ENCODE measurements at regions not wholly inside any gene's neighbourhood (a gene's known extent, or its start where the extent isn't known, plus 50 kb on each side); places are given as distances from the start of the nearest gene placed in this dataset.

DNA sequence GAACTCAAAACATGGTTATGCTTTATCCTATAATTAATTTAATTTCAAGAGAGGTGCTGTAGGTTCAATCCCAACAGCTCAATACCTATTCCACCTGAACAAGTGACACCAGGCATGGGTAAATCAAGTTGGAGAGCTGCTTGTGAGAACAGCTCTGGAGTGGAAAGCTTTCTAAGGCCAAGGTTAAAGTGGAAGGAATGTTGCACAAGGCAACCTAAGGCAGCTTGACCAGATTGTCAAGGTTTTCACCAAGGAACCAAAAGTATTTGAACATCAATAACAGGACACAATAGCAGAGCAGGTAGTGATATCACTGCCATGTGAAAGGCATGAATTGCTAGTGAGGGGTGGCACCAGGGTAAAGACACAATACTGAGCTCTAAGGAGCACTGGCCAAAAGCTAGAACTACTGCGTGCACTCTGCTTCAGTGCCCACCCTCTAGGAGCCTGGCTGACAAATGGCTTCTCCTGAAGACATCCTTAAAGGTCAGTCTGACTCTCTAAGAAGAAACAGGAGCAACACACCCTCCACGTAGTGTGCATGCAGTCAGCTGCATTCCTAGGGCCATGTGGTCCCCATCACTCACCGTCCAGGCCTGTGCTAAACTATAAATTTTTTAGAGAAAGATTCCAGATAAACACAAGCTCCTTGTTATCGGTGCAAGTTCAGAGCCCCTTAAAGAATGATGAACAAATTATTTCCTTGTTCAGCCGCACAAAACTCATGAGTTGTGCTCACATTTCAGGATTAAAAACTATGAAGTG lies 677.7 kb upstream of the KLF4 start:
- Histone ChIP-seq H3K4ac (ENCODE audit: low read depth, low read length) (no peak overlapping the region), H3K4me3 (ENCODE audit: insufficient read depth, low read depth, low read length) (no peak overlapping the region), H3K4me2 (ENCODE audit: low read depth, low read length) (no peak overlapping the region), H3K36me3 (ENCODE audit: control insufficient read depth, insufficient read depth, low read length) (no peaks in the 10 kb centered on the region), H3K9ac (ENCODE audit: low read depth, low read length) (no peak overlapping the region), H2AFZ (replicated peaks; ENCODE audit: low read length, poor library complexity) (no peak overlapping the region), H4K8ac (ENCODE audit: low read depth in 2 of 2, low read length in 2 of 2) (no peak overlapping the region), H2BK120ac (ENCODE audit: low read depth, low read length) (no peak overlapping the region), H4K20me1 (ENCODE audit: insufficient read depth, low read length) (no peaks in the 10 kb centered on the region), H3K27ac (ENCODE audit: insufficient read depth, low read length) (no peak overlapping the region), H3K27me3 (ENCODE audit: control insufficient read depth, insufficient read depth, low read length) (peaks cover 5% of the 10 kb centered on the region), H2BK5ac (ENCODE audit: low read depth, low read length, poor library complexity, severe bottlenecking) (no peak overlapping the region), H3K4me1 (ENCODE audit: control insufficient read depth, insufficient read depth, low read length) (peaks cover 5% of the 10 kb centered on the region; the same call in 1 of the 2 replicates), H3K79me1 (ENCODE audit: low read depth in 1 of 2, low read length in 2 of 2) (no peaks in the 10 kb centered on the region), H3K23ac (ENCODE audit: low read depth, low read length) (no peak overlapping the region), H3K9me3 (ENCODE audit: control insufficient read depth, insufficient read depth, low read length) (no peaks in the 10 kb centered on the region), H4K5ac (ENCODE audit: low read depth, low read length) (no peak overlapping the region), H2BK20ac (ENCODE audit: low read depth, low read length) (no peak overlapping the region), H4K91ac (ENCODE audit: insufficient read depth, low read depth, low read length) (no peak overlapping the region), H3K9me1 (ENCODE audit: insufficient read depth, low read length) (0 out of 2 replicates have a peak, but pooled peaks cover 4% of the 10 kb centered on the region), H2BK15ac (ENCODE audit: low read depth, low read length) (no peak overlapping the region), H3K56ac (ENCODE audit: extremely low read depth, insufficient read depth, low read length) (no peak overlapping the region), H2AK5ac (ENCODE audit: low read depth, low read length) (no peak overlapping the region), H3K14ac (replicated peaks; ENCODE audit: low read depth, low read length) (no peak overlapping the region), H2AK9ac (replicated peaks; ENCODE audit: low read depth, low read length, poor library complexity) (no peak overlapping the region), H3K18ac (ENCODE audit: low read depth, low read length) (no peak overlapping the region)
- no peak for DNase-seq
- no peak for ATAC-seq (ENCODE audit: low read depth)
- dilution Hi-C loops (cut with HindIII; ENCODE audit: low sequenced_read_pairs, unreplicated experiment) (no loop called here), intact Hi-C loops (cut with micrococcal nuclease) (loop anchor here (10.0 kb wide), 2 partner anchors 413 to 683 kb away; partner anchors contain the start of gene KLF4), in situ Hi-C loops (cut with MboI; ENCODE audit: low sequenced_read_pairs) (no loop called here)
- ChIA-PET CTCF (no interaction called here), POLR2A (ENCODE audit: unreplicated experiment) (no interaction called here)
- BruUV-seq (replicated peaks) = no TSS peak
- WGBS, 2 experiments (ENCODE audit: extremely low coverage in 2 of 2, insufficient read length in 1 of 2) = 83% methylated on average over 1 of the region's 5 CpGs; no CpG with 5 or more reads in 1 of the 2 experiments
- no peak for TF ChIP-seq ELK1 (IDR thresholded peaks at IDR 0.05; ENCODE audit: borderline replicate concordance, low read depth, low read length)
- no peak for TF ChIP-seq FOS (IDR thresholded peaks at IDR 0.05; ENCODE audit: low read depth, low read length)
- TF ChIP-seq MAZ (IDR thresholded peaks at IDR 0.05; ENCODE audit: borderline replicate concordance, low read depth, low read length) = no peak
- no peak for TF ChIP-seq CTCF (conservative IDR thresholded peaks at IDR 0.05; ENCODE audit: low read depth, low read length)
- no peak for TF ChIP-seq MAFK (IDR thresholded peaks at IDR 0.05; ENCODE audit: low read depth, low read length)
- no peak for TF ChIP-seq CHD1 (IDR thresholded peaks at IDR 0.05; ENCODE audit: low read depth, low read length)
- TF ChIP-seq, protein P1, sequence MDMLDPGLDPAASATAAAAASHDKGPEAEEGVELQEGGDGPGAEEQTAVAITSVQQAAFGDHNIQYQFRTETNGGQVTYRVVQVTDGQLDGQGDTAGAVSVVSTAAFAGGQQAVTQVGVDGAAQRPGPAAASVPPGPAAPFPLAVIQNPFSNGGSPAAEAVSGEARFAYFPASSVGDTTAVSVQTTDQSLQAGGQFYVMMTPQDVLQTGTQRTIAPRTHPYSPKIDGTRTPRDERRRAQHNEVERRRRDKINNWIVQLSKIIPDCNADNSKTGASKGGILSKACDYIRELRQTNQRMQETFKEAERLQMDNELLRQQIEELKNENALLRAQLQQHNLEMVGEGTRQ (IDR thresholded peaks at IDR 0.05; ENCODE audit: low read depth, low read length) = no peak
- no peak for TF ChIP-seq POLR2A (IDR thresholded peaks at IDR 0.05; ENCODE audit: low read depth, low read length)
- no peak for TF ChIP-seq CEBPB (IDR thresholded peaks at IDR 0.05; ENCODE audit: low read depth, low read length)
- TF ChIP-seq BHLHE40 (IDR thresholded peaks at IDR 0.05; ENCODE audit: low read depth, low read length) = no peak
- no peak for TF ChIP-seq RAD21 (IDR thresholded peaks at IDR 0.05; ENCODE audit: low read length)
- TF ChIP-seq SMC3 (IDR thresholded peaks at IDR 0.05; ENCODE audit: low read depth, low read length) = no peak
- TF ChIP-seq RCOR1 (IDR thresholded peaks at IDR 0.05; ENCODE audit: insufficient replicate concordance, low read length) = no peak
- no peak for TF ChIP-seq MXI1 (IDR thresholded peaks at IDR 0.05; ENCODE audit: borderline replicate concordance, low read depth, low read length)
- TF ChIP-seq NFE2L2 (IDR thresholded peaks at IDR 0.05; ENCODE audit: low read depth, low read length) = no peak
